SJSA1 (cell line): ENCODE measurements at regions not wholly inside any gene's neighbourhood (a gene's known extent, or its start where the extent isn't known, plus 50 kb on each side); places are given as distances from the start of the nearest gene placed in this dataset.
"Not testable (repeated sequence)": the region's sequence is repeated elsewhere in the genome, so short reads cannot be mapped to it uniquely, and the experiment has no call there.

ENCODE experiments used
- DNase-seq, 2 experiments: peaks; one replicate each; pipeline ENCODE4 v3.0.0-alpha.2; 2015 to 2020; ENCODE audit warnings: low spot score in 2 of 2, low read depth in 1 of 2
- H3K27ac ChIP-seq: fragments of 250-450 bp; sonication (Bioruptor Pico); 2 replicates; pipeline ENCODE4 v1.5.1; 2020; ENCODE audit warnings: mild to moderate bottlenecking, moderate library complexity
- H3K27me3 ChIP-seq: fragments of 250-450 bp; sonication (Bioruptor Pico); replicated peaks from 2 replicates; pipeline ENCODE4 v1.5.1; 2020; ENCODE audit warnings: mild to moderate bottlenecking, moderate library complexity
- H3K36me3 ChIP-seq: fragments of 250-450 bp; sonication (Bioruptor Pico); 2 replicates; pipeline ENCODE4 v1.5.1; 2020; ENCODE audit warnings: mild to moderate bottlenecking
- H3K4me1 ChIP-seq: fragments of 250-450 bp; sonication (Bioruptor Pico); replicated peaks from 2 replicates; pipeline ENCODE4 v1.6.1; 2021; ENCODE audit warnings: mild to moderate bottlenecking
- H3K4me3 ChIP-seq: fragments of 250-450 bp; sonication (Bioruptor Pico); 2 replicates; pipeline ENCODE4 v1.5.1; 2020; ENCODE audit warnings: mild to moderate bottlenecking
- H3K9me3 ChIP-seq: fragments of 250-450 bp; sonication (Bioruptor Pico); replicated peaks from 2 replicates; pipeline ENCODE4 v1.5.1; 2020; ENCODE audit warnings: mild to moderate bottlenecking

DNA sequence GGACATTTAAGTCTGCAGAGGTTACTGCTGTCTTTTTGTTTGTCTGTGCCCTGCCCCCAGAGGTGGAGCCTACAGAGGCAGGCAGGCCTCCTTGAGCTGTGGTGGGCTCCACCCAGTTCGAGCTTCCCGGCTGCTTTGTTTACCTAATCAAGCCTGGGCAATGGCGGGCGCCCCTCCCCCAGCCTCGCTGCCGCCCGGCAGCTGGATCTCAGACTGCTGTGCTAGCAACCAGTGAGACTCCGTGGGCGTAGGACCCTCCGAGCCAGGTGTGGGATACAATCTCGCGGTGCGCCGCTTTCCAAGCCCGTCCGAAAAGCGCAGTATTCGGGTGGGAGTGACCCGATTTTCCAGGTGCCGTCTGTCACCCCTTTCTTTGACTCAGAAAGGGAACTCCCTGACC is 198.4 kb upstream of the FERMT1 start:
- not testable (repeated sequence) for H3K9me3 ChIP-seq, H3K36me3 ChIP-seq, H3K27ac ChIP-seq, H3K27me3 ChIP-seq, DNase-seq, H3K4me3 ChIP-seq, H3K4me1 ChIP-seq

DNA sequence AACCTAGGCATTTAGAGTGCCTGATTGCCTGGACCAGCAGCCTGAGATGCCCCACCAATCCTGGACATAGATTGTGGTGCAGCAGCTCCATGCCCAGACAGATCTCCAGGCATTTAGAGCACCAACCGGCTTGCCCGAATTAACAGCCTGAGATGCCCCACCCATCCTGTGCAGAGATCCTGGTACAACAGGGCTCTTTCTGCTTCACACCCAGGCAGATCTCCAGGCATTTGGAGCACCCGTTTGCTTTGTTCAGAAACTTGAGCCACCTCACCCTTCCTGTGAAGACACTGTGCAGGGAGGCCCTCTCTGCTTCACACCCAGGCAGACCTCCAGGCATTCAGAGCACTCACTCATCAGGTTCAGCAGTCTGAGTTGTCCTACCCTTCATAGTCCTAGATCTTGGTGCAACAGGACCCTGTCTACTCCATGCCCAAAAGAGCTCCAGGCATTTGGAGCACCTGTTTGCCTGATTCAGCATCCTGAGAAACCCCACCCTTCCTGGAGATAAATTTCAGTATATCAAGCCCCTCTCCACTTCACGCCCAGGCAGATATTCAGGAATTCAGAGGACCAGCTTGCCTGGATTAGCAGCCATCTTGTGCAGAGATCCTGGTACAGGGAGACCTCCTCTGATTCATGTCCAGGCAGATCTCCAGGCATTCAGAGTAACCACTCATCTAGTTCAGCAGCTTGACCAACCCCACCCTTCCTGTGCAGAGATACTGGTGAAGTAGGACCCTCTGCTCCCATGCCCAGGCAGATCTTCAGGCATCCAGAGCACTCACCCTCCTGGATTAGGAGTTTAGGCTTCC is 189.2 kb upstream of the FERMT1 start:
- Histone ChIP-seq H3K27me3 (no peaks in the 10 kb centered on the region), H3K4me1 (no peaks in the 10 kb centered on the region), H3K27ac (no peak overlapping the region), H3K4me3 (no peak overlapping the region), H3K9me3 (no peaks in the 10 kb centered on the region), H3K36me3 (no peaks in the 10 kb centered on the region)
- no peak for DNase-seq

DNA sequence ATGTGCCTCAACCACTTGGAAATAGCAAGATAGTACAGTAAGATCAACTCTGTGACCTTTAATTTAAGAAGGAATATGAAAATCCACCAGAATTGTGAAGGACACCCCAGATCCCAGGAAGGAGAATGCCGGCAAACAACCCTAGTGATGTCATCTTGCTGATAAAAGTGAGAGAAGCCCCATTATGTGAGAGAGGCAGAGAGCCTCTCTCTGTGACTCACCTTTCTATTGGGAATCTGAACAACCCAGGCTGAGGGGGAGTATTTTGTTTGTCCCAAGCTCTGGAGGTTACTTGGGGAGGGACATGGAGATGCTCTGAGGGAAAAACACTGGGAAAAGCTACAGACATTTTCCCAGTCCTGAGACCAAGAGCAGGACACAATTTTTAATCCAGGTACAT is 188.3 kb upstream of the FERMT1 start:
- Histone ChIP-seq H3K4me1 (no peaks in the 10 kb centered on the region), H3K27me3 (no peaks in the 10 kb centered on the region), H3K4me3 (no peak overlapping the region), H3K36me3 (no peaks in the 10 kb centered on the region), H3K9me3 (no peaks in the 10 kb centered on the region), H3K27ac (no peak overlapping the region)
- DNase-seq, result no peak

DNA sequence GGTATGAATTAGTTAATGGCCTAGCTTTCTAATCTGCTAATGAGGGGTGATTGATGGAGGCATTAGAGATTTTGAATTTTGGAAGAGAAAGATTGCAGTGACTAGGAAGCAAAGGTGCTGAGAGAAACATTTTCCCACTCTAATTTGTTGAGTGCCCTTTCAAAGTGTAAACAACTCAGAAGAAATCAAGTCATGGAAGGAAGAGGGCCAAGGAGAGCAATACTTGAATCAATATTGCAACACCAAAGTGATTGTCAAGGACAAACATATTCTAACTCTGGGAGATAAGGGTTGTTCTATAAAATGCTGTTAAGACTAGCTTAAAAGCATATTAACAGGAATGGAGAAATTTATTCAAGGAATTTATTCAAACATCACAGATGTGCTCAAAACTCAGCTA is 182.7 kb upstream of the FERMT1 start:
- no peak overlapping the region for H3K27ac ChIP-seq
- H3K4me3 ChIP-seq, result no peak overlapping the region
- H3K36me3 ChIP-seq, result no peaks in the 10 kb centered on the region
- H3K9me3 ChIP-seq, result no peaks in the 10 kb centered on the region
- no peaks in the 10 kb centered on the region for H3K27me3 ChIP-seq
- H3K4me1 ChIP-seq, result no peaks in the 10 kb centered on the region
- DNase-seq, result no peak

DNA sequence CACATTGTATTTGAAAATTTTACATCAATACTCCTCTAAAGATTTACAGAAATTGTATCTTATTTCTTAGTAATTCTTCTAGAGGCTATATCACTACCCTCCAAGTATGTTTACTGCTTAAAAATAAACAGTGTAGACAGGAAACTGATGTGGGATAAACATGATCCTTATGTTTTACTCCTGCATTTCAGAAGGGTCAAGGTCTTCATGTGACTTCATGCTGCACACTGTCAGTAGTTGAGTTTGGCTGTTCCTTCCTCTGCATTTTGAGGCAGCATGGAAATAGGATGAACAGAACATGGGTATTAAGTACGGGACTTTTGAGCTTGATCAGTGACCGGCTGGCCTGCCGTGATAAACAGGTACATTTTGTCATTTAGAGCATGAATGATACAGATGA is 179.2 kb upstream of the FERMT1 start:
- DNase-seq, result no peak
- no peaks in the 10 kb centered on the region for H3K9me3 ChIP-seq
- no peaks in the 10 kb centered on the region for H3K27me3 ChIP-seq
- no peak overlapping the region for H3K4me3 ChIP-seq
- H3K36me3 ChIP-seq, result no peaks in the 10 kb centered on the region
- H3K4me1 ChIP-seq, result no peaks in the 10 kb centered on the region
- H3K27ac ChIP-seq, result no peak overlapping the region

DNA sequence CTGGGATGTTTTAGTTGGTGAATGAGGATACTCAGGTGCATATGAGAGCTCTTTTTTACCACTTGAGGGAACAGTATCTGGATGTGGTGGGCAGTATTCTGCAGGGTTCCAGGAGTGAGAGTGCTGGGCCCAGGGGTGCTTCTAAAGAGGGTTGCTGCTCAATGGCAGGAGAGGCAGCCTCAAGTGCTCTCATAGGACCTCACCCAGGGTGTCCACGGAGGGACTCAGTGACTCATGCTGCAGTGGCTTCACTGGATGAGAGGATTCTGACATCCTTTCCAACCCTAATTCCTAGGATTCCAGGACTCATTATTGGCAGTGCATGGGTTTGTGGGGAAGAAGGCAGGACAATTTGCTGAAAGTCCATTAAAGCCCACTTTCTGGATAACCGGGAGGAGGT is 176.6 kb upstream of the FERMT1 start:
- Histone ChIP-seq H3K27ac (no peak overlapping the region), H3K9me3 (no peaks in the 10 kb centered on the region), H3K4me3 (no peak overlapping the region), H3K27me3 (no peaks in the 10 kb centered on the region), H3K4me1 (no peaks in the 10 kb centered on the region), H3K36me3 (no peaks in the 10 kb centered on the region)
- DNase-seq, result no peak

DNA sequence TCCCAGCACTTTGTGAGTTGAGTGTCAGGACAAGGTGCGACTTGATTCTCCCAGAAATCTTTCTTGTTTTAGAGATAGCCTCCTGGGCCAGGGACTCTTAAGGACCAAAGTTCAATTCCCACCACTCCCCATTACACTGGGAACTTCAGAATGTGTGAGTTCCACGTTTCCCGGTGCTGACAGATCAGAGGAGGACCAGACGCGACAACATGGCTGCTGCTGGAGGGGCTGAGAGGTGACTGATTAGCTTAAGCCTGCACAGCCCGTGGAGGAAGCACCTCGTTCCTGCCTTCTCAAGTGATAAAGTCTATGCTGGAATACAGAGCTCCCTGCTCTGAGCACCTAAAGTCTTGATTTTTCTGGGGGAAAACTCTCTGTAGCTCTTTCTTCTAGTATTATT is 175.2 kb upstream of the FERMT1 start:
- Histone ChIP-seq H3K27ac (no peak overlapping the region), H3K4me1 (no peaks in the 10 kb centered on the region)

DNA sequence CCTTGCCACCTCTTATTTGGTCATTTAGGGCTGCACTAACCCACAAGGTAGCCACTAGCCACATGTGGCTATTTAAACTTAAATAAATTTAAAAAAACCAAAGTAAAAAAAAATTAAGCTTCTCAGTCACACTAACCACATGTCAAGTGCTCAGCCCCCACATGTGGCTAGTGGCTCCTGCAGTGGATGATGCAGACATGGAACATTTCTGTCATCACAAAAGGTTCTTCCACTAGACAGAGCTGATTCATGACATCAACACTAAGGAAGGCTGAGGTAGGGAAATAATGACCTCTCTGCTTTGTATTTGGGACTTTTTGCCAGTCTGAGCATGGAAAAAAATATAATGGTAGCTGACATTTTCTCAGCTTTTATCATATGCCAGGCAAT is 173.0 kb upstream of the FERMT1 start:
- DNase-seq, result no peak
- Histone ChIP-seq H3K36me3 (no peaks in the 10 kb centered on the region), H3K4me3 (no peak overlapping the region), H3K27me3 (no peaks in the 10 kb centered on the region), H3K4me1 (no peaks in the 10 kb centered on the region), H3K27ac (no peak overlapping the region), H3K9me3 (no peaks in the 10 kb centered on the region)

More for the DNA sequence above, 175.2 kb upstream of the FERMT1 start:
- DNase-seq, result no peak
- H3K27me3 ChIP-seq, result no peaks in the 10 kb centered on the region
- no peaks in the 10 kb centered on the region for H3K36me3 ChIP-seq
- H3K4me3 ChIP-seq, result no peak overlapping the region
- no peaks in the 10 kb centered on the region for H3K9me3 ChIP-seq

DNA sequence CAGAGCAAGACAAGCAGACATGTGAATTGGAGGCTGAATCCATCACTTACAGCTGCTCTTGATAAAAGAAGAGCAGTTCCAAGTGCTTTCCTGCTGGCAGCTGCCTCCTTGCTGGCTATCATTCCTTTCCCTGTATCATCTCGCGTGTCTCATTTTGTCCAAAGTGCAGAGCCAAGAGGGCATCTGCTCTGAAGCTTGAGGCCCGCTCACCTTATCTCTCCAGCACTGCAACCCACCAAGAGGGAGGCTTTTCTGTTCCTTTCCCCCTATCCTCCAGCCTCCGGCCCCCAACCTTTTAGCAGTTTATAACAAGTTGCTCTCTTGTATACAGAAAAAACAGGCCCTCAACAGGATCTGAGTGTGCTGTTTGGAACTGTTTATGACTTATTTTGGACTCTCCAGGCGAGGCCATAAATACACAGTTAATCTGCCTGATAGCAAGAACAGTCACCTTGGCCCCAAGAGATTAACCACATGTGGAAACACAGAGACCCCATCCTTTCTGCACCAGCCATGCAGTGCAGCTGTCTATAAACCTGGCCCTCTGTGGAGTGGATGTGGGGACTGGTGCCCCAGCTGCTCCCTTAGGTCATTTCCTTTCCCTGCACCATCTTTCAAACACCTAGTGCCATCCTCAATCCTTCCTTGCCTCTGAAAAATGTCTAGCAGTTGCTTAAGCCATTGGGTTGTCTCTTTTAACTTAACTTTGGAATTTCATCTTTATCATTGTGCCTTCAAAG is 172.5 kb upstream of the FERMT1 start:
- no peaks in the 10 kb centered on the region for H3K36me3 ChIP-seq
- no peaks in the 10 kb centered on the region for H3K4me1 ChIP-seq
- no peaks in the 10 kb centered on the region for H3K27me3 ChIP-seq
- no peaks in the 10 kb centered on the region for H3K9me3 ChIP-seq
- no peak overlapping the region for H3K4me3 ChIP-seq
- no peak for DNase-seq
- no peak overlapping the region for H3K27ac ChIP-seq

DNA sequence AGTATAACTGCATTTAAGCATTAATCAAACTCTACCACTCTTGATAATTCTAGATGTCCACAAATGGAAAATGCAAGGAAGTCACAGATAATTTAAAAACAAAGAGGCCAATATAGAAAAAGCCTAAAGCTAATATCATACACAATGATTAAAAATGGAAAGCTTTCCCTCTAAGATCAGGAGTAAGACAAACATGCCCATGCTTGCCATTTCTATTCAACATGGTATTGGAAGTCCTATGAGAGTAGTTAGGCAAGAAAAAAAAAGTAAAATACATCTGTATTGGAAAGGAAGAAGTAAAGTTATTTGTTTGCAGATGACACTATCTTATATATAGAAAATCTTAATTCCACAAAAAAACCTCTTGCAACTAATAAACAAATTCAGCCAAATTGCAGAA is 164.6 kb upstream of the FERMT1 start:
- H3K36me3 ChIP-seq, result no peaks in the 10 kb centered on the region
- H3K27me3 ChIP-seq, result no peaks in the 10 kb centered on the region
- DNase-seq, result no peak
- no peak overlapping the region for H3K27ac ChIP-seq
- H3K4me3 ChIP-seq, result no peak overlapping the region
- H3K9me3 ChIP-seq, result 0 out of 2 replicates have a peak, but pooled peaks cover 2% of the 10 kb centered on the region
- H3K4me1 ChIP-seq, result no peaks in the 10 kb centered on the region

DNA sequence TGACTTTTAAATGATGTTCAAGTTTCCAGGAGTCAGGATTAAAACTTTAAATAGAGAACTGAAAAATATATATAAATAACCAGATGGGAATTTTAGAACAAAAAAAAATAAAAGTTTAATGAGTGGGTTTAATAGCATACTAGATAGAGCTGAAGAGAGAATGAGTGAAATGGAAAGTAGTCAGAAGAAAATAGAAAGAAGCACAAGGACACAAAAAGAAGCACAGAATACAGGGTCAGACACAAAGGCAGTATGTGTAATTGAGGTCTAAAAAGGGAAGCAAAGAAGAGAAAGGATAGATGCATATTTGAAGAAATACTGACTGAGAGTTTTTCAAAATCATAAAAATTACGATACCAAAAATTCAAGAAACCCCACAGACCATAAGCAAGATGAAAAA is 159.8 kb upstream of the FERMT1 start:
- H3K4me1 ChIP-seq, result no peaks in the 10 kb centered on the region
- H3K36me3 ChIP-seq, result no peaks in the 10 kb centered on the region
- no peak overlapping the region for H3K27ac ChIP-seq
- DNase-seq, result no peak
- no peaks in the 10 kb centered on the region for H3K27me3 ChIP-seq
- H3K9me3 ChIP-seq, result 0 out of 2 replicates have a peak, but pooled peaks cover 2% of the 10 kb centered on the region
- H3K4me3 ChIP-seq, result no peak overlapping the region

DNA sequence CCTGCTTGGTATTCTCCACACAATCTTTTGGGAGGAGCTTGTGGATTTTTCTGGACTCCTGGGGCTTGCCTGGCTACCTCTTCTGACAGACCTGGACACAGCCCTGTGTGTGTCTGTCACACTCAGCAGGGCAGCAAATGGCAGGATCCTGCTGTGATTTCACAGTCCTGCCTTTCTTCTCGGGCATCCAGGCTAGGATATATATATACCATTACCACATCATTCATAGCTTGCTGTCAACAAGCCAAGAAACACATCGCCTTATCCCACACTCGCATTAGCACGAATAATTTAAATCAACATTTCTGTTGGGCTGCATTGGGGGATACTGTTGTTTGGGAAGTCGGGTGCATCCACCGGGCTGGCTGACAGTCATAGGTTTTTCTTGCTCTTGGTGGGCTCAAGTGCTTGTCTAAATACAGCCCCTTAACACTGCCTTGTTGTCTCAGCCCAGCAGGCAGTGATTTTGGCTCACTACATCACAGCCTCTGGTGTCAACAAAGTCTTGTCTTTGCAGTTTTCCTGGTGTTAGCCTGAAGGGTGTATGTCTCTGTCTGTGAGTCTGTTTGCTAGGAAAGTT is 154.9 kb upstream of the FERMT1 start:
- H3K4me3 ChIP-seq, result no peak overlapping the region

DNA sequence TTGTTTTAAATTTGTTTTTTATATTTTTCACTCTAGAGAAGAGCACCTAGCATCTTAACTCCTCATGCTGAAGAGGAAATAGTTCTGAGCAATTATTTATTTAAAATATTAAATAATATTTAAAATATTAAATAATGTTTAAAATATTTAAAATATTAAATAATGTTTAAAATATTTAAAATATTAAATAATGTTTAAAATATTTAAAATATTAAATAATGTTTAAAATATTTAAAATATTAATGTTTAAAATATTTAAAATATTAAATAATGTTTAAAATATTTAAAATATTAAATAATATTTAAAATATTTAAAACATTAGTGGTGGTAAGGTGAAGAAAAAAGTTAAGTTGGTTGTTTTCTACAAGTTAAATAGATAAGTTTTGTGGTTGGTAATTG is 147.6 kb upstream of the FERMT1 start:
- H3K27me3 ChIP-seq, H3K4me1 ChIP-seq, H3K36me3 ChIP-seq, H3K4me3 ChIP-seq, H3K27ac ChIP-seq, DNase-seq, H3K9me3 ChIP-seq: not testable (repeated sequence)

More for the DNA sequence above, 154.9 kb upstream of the FERMT1 start:
- H3K9me3 ChIP-seq, result no peaks in the 10 kb centered on the region
- H3K27ac ChIP-seq, result no peak overlapping the region
- no peaks in the 10 kb centered on the region for H3K27me3 ChIP-seq
- H3K36me3 ChIP-seq, result no peaks in the 10 kb centered on the region
- H3K4me1 ChIP-seq, result no peaks in the 10 kb centered on the region
- DNase-seq, result no peak

DNA sequence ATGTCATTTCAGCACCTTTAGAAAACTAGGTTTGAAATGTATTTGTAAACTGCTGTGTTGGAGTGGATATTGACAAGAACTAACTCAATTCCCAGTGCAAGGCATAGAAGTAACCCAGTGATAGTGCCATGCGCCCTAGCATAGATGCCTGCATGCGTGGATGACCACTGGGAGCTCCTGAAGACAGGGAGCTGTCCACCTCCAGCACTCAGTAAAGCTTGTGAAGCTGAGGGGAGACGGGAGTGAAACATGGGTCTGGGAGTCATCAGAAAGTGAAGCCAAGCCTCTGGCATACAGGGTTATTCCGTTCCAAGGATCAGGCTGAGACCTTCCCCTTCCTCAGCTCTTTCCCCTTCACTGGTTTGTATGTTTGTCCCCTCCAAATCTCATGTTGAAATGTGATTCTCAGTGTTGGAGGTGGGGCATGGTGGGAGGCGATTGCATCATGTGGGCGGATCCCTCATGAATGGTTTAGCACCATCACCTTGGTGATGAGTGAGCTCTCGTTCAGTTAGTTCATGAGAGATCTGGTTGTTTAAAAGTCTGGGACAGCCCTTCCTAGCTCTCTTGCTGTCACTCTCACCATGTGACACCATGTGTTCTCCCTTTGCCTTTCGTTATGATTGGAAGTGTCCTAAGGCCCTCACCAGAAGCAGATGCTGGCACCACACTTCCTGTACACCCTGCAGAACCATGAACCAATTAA is 146.5 kb upstream of the FERMT1 start:
- no peak overlapping the region for H3K27ac ChIP-seq
- H3K4me1 ChIP-seq, result no peaks in the 10 kb centered on the region
- H3K27me3 ChIP-seq, result no peaks in the 10 kb centered on the region
- no peak for DNase-seq
- no peak overlapping the region for H3K4me3 ChIP-seq
- no peaks in the 10 kb centered on the region for H3K36me3 ChIP-seq
- H3K9me3 ChIP-seq, result no peaks in the 10 kb centered on the region
